ENCODE measurements at regions not wholly inside any gene's neighbourhood (a gene's known extent, or its start where the extent isn't known, plus 50 kb on each side); places are given as distances from the start of the nearest gene placed in this dataset.

DNA sequence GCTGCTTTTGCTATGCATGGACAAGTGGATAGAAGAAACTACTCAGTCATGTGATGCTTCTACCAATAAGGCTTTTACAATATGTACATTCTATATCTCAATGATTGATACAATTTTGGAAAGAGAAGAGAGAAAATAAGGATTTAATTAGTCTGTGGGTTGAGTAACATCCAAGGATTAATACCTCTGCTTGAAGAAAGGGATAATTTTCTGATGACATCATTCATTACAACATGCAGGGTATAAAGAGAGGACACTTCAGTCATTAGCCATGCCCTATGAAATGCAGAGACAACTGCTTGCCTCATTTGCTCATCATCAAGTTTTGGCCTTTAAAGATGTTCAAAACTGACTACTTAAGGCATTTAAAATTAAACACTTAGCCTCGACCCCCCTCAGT, 237.3 kb downstream of the AHR start:
- TF ChIP-seq CTCF (IDR thresholded peaks at IDR 0.05) (no peak), POLR2A (IDR thresholded peaks at IDR 0.05) (no peak)
